ENCODE measurements at regions not wholly inside any gene's neighbourhood (a gene's known extent, or its start where the extent isn't known, plus 50 kb on each side); places are given as distances from the start of the nearest gene placed in this dataset.

DNA sequence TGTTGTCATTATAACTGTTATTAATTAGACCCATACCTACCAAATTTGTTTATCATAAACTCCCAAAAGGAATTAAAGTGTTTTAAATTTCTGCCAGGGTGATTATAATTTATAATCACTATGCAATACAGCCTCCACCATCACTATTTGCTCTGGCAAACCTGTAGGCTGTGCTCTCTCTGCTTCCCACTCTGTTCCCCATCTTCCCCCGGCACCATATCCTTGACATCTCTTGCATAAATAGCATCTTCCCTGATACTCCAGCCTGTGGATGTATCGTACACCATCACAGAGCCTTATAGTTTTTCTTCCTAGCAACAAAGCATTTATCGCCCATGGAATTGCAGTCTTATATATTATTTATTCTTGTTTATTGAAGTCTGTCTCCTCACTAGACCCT is 181.5 kb upstream of the TSC22D1 start:
- Mint-ChIP-seq H3K27me3 (no peaks in the 10 kb centered on the region), H3K27ac (no peak overlapping the region), H3K9me3 (no peaks in the 10 kb centered on the region), H3K4me3 (no peak overlapping the region), H3K4me1 (ENCODE audit: low read depth) (no peaks in the 10 kb centered on the region), H3K36me3 (ENCODE audit: low read depth) (no peaks in the 10 kb centered on the region)
- no peak overlapping the region for H3K27ac ChIP-seq (ENCODE audit: low read depth in 1 of 2, low read length in 2 of 2)
- no peaks in the 10 kb centered on the region for H3K36me3 ChIP-seq (ENCODE audit: insufficient read depth, low read length)
- intact Hi-C loops (cut with DNase I, micrococcal nuclease): no loop called here
- ChIA-PET POLR2A (no interaction called here), CTCF (no interaction called here)
- no peak for ATAC-seq (ENCODE audit: poor library complexity)
- H3K9me3 ChIP-seq (ENCODE audit: control insufficient read depth in 1 of 2, insufficient read depth in 1 of 2, low read length in 2 of 2): no peaks in the 10 kb centered on the region
- no peak overlapping the region for H3K4me3 ChIP-seq (ENCODE audit: low read length)
- no peak for DNase-seq
- TF ChIP-seq, protein P1, sequence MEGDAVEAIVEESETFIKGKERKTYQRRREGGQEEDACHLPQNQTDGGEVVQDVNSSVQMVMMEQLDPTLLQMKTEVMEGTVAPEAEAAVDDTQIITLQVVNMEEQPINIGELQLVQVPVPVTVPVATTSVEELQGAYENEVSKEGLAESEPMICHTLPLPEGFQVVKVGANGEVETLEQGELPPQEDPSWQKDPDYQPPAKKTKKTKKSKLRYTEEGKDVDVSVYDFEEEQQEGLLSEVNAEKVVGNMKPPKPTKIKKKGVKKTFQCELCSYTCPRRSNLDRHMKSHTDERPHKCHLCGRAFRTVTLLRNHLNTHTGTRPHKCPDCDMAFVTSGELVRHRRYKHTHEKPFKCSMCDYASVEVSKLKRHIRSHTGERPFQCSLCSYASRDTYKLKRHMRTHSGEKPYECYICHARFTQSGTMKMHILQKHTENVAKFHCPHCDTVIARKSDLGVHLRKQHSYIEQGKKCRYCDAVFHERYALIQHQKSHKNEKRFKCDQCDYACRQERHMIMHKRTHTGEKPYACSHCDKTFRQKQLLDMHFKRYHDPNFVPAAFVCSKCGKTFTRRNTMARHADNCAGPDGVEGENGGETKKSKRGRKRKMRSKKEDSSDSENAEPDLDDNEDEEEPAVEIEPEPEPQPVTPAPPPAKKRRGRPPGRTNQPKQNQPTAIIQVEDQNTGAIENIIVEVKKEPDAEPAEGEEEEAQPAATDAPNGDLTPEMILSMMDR (IDR thresholded peaks at IDR 0.05): no peak
- H3K4me1 ChIP-seq (ENCODE audit: insufficient read depth, low read length): no peaks in the 10 kb centered on the region
- no peaks in the 10 kb centered on the region for H3K27me3 ChIP-seq (ENCODE audit: control insufficient read depth in 1 of 2, insufficient read depth in 2 of 2, low read length in 2 of 2)

DNA sequence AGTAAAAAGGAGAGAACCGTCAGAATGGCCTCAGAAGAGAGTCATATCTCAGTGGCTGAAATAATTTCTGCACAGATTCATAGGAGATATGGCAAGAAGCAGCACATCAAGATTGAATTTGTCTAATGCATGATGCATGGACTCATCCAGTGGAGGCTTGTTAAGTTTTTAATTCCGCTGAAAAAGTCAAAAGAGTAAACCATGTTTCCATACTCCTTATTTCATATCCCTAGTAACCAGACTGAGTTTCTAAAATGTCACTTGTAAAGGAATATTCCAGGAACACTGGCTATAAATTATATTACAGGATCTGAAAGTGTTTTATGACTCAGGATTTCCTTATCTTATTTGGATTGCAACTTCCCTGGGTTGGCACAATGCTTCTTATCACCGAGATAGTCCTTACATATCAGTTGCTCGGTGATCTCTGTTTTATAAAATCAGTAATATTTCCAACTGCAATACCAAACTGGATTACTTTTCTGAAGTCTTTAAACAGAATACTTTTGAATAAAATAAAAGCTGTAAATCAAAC is 180.2 kb upstream of the TSC22D1 start:
- no peaks in the 10 kb centered on the region for H3K27me3 Mint-ChIP-seq
- no peak overlapping the region for H3K4me3 Mint-ChIP-seq
- intact Hi-C loops (cut with DNase I, micrococcal nuclease): no loop called here
- H3K9me3 Mint-ChIP-seq: no peaks in the 10 kb centered on the region
- H3K36me3 Mint-ChIP-seq (ENCODE audit: low read depth): no peaks in the 10 kb centered on the region
- ChIA-PET CTCF (interaction anchor here (0.9 kb wide), 1 partner anchor 17 kb away, joined by 3 read pairs; no protein-coding TSS in a partner anchor), POLR2A (no interaction called here)
- TF ChIP-seq, protein P1 (IDR thresholded peaks at IDR 0.05): no peak
- H3K4me1 ChIP-seq (ENCODE audit: insufficient read depth, low read length): no peaks in the 10 kb centered on the region
- DNase-seq: no peak
- no peak overlapping the region for H3K27ac Mint-ChIP-seq
- H3K36me3 ChIP-seq (ENCODE audit: insufficient read depth, low read length): no peaks in the 10 kb centered on the region
- H3K4me1 Mint-ChIP-seq (ENCODE audit: low read depth): no peaks in the 10 kb centered on the region
- H3K27me3 ChIP-seq (ENCODE audit: control insufficient read depth in 1 of 2, insufficient read depth in 2 of 2, low read length in 2 of 2): no peaks in the 10 kb centered on the region
- H3K9me3 ChIP-seq (ENCODE audit: control insufficient read depth in 1 of 2, insufficient read depth in 1 of 2, low read length in 2 of 2): no peaks in the 10 kb centered on the region
- no peak overlapping the region for H3K27ac ChIP-seq (ENCODE audit: low read depth in 1 of 2, low read length in 2 of 2)
- ATAC-seq (ENCODE audit: poor library complexity): no peak
- H3K4me3 ChIP-seq (ENCODE audit: low read length): no peak overlapping the region

DNA sequence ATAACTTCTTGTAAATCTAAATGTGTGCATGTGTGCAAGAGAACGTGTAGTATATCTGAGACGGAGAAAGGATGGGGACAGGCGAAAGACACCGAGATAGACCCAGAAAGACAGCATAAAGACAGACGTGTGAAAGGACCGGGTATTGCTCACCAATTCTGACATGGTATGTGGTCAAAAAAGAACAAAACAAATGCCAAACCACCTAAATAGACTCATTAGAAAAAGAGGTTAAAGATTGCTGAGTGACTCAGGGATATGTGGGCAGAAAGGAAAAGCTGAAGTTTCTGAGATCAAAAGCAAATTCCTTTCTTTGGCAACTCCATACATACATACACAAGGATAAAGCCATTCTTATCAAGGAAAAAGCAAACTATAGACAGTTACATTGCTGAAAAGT is 179.7 kb upstream of the TSC22D1 start:
- CTCF ChIA-PET: no interaction called here
- no peak overlapping the region for H3K4me3 Mint-ChIP-seq

More for the DNA sequence above, 179.7 kb upstream of the TSC22D1 start:
- Histone ChIP-seq H3K27me3 (ENCODE audit: control insufficient read depth in 1 of 2, insufficient read depth in 2 of 2, low read length in 2 of 2) (no peaks in the 10 kb centered on the region), H3K4me3 (ENCODE audit: low read length) (no peak overlapping the region), H3K4me1 (ENCODE audit: insufficient read depth, low read length) (no peaks in the 10 kb centered on the region), H3K27ac (ENCODE audit: low read depth in 1 of 2, low read length in 2 of 2) (no peak overlapping the region), H3K36me3 (ENCODE audit: insufficient read depth, low read length) (no peaks in the 10 kb centered on the region), H3K9me3 (ENCODE audit: control insufficient read depth in 1 of 2, insufficient read depth in 1 of 2, low read length in 2 of 2) (no peaks in the 10 kb centered on the region)
- POLR2A ChIA-PET: no interaction called here
- TF ChIP-seq, protein P1 (IDR thresholded peaks at IDR 0.05): no peak
- Mint-ChIP-seq H3K36me3 (ENCODE audit: low read depth) (no peaks in the 10 kb centered on the region), H3K9me3 (no peaks in the 10 kb centered on the region), H3K27ac (no peak overlapping the region), H3K4me1 (ENCODE audit: low read depth) (no peaks in the 10 kb centered on the region), H3K27me3 (no peaks in the 10 kb centered on the region)
- intact Hi-C loops (cut with DNase I, micrococcal nuclease): no loop called here
- ATAC-seq (ENCODE audit: poor library complexity) (no peak), DNase-seq (no peak)

All from CD4-positive, alpha-beta T cell (primary cell).